NCI-H2227 treated with DMSO at 0.1 percent for 48 hours (cell line): ENCODE measurements at regions not wholly inside any gene's neighbourhood (a gene's known extent, or its start where the extent isn't known, plus 50 kb on each side); places are given as distances from the start of the nearest gene placed in this dataset.
"Not testable (repeated sequence)": the region's sequence is repeated elsewhere in the genome, so short reads cannot be mapped to it uniquely, and the experiment has no call there.

Source experiments
- DNase-seq: peaks from one replicate; lab custom pipeline; 2025; lab: John Stamatoyannopoulos, UW

DNA sequence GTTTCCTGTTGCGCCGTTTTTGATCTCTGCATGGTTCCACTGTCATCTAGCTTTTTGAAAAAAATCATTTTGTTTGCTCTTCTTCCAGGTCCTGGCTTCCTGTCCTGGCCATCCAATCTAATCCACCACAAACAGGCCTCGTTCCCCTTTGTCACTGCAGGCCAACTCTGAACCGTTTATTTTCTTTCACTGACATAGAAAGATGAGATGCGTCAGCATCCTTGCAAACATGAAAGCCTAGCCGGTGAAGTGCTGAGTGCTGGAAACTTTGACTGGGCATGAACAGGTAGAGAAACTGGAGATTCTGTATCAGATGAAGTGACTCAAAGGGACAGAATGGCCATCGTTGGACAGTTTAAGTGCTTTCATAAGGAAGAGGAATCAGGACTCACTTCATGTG, 1247.8 kb downstream of the TYW1 start:
- DNase-seq: no peak

DNA sequence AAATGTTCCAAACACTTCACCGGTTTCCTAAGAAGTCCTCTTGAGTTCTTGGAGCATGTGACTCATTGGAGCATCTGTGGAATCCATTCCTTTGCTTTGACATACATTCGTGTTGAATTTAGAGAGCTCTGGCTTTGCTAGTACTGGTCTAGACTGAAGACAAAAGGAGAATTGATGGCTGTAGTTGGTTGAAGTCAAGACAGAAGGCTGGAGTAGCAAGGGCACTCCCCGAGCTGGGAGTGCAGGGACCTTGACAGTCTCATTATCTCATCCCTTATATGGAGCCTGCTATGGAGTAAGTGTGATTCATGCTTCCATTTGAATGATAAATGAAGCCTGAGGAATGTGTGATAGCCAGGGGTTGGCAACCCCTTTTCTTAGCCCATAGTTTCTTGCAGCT, 1249.1 kb downstream of the TYW1 start:
- DNase-seq: no peak

DNA sequence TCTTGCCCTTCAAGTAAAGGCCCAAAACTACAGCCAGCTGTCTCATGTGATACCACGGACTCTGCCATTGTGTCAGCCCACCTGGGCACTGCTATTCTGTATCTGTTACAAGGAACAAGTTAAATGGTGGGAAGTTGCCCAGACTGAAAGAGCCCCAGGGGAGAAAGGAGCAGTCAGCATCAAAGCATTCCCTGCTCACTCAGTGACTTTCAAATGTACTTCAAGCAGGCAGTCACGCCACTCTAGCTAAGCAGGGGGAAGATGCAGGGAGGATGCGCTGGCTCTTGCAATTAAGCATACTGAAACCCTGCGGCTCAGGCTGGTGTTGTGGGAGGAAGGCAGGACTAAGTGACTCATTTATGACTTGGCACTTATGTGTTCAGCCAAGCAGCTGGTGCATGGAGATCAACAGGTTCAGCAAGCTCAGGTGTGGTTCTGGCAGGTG, 1249.6 kb downstream of the TYW1 start:
- DNase-seq: no peak

DNA sequence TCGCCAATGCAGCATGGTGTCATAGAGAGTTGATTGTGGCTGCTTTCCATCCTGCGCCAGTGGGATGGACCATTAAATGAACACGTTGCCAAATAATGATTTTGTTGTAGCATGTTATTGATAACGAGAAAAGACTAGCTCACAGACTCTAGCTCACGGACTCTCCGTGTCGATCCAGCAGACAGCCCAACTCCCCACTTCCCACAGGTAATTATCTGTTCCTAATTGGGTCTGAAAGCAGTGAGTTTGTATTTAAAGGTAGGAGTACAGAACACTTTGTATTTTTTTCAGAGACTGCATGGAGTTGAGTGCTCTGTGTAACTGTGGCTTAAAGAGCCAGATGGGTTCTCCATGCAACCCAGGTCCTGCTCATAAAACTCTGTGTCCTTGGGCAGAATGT, 1250.5 kb downstream of the TYW1 start:
- DNase-seq: no peak

DNA sequence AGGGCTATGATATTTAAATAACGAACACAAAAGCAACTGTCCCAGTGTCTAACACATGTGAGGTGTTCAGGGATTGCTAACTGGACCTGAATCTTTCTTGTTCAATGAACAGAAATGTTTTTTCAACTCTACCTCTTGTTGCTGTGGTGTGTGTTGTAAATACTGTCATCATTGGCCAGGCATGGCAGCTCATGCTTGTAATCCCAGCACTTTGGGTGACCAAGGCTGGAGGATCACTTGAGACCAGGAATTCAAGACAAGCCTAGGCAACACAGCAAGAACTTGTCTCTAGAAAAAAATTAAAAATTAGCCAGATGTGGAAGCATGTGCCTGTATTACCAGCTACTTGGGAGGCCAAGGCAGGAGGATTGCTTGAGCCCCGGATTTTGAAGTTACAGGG, 1250.9 kb downstream of the TYW1 start:
- DNase-seq: no peak

DNA sequence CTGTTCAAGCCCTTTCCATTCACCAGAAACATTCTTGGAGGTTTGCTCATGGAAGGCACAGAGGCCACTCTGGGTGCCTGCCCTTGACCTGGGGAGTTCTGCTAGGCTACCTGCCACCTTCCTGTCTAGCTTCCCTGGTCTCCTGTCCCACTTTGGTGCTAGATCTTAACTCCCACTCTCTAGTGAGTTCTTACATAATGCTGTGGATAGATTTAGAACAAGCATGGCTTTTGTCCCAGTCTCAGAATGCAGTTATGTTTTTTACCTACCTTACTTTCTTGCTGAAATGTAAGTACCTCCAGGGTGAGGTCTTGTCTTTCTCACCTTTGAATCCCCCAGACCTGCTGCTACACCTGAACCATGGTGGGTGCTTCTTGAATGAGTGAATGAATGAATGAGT, 1252.3 kb downstream of the TYW1 start:
- DNase-seq: no peak

DNA sequence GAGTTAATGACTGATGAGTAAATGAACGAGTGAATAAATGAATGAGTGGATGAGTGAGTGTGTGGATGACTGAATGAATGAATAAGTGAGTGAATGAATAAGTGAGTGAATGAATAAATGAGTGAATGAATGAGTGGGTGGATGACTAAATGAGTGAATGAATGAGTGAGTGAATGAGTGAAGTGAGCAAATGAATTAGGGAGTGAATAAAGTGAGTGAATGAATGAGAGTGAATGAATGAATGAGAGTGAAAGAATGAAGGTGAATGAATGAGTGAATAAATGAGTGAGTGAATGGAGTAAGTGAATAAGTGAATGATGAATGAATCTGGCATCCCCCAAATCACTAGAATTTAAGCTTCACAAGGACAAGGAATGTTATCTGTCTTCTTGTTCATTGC, 1253.0 kb downstream of the TYW1 start:
- DNase-seq: no peak

DNA sequence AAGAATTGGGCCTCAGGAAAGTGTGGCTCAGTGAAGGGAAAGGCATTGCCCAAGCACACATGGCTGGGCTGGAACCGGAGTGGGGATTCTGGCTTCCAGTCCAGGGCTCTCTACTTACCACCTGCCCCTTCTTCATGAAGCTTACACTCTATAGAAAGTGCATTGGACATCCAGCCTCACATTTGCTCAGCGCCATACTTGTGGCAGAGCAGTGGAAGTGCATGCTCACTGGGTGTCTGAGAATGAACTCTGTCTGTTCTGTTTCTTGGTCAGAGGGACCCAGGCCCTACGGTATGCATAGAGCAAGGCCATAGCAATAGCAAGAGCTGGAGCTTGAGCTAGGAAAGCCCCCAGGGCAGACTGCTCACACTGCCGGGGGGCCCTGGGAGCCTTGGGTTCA, 1253.5 kb downstream of the TYW1 start:
- DNase-seq: no peak

DNA sequence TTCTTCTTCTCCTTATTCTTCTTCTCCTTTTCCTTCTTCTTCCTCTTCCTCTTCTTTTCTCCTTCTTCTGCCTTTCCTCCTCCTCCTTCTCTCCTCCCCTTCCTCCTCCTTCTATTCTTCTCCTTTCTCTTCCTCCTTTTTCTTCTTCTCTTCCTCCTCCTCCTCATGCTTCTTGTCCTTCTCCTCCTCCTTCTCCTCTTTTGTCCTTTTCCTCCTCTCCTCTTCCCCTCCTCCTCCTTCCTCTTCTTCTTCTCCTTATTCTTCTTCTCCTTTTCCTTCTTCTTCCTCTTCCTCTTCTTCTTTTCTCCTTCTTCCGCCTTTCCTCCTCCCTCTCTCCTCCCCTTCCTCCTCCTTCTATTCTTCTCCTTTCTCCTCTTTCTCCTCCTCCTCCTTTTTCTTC, 1258.2 kb downstream of the TYW1 start:
- DNase-seq: not testable (repeated sequence)

DNA sequence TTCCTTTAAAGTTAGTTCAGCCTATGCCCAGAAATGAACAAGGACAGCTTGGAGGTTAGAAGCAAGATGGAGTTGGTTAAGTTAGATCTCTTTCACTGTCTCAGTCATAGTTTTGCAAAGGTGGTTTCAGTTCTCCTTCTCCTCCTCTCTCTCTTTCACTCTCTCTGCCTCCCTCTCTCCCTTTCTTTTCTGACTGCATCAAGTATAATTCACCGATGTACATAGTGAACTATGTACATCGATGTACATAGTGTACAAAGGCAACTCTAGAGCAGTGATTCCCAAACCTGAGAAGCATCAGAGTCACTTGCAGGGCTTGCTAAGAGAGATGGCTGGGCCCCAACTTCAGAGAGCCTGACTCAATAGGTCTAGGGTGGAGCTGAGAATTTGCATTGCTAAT, 1259.7 kb downstream of the TYW1 start:
- DNase-seq: no peak

DNA sequence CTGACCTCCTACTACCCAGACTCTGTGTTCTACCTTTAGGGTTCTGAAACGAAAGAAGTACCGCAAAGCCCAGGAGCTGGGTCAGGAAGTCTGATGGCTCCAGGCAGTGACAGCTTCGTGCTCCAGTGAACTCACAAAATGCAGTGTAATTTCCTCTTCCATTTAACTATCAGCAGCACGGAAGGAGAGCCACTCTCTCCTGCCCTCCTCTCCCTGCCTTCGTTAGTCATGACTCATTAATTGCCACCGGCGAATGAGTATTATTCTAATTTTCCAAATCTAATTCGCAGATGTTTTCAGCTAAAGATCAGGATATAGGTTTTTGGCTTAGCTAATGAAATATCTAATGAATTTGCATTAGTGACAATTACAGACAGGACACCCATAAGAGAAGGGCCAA, 1262.0 kb downstream of the TYW1 start:
- DNase-seq: no peak

DNA sequence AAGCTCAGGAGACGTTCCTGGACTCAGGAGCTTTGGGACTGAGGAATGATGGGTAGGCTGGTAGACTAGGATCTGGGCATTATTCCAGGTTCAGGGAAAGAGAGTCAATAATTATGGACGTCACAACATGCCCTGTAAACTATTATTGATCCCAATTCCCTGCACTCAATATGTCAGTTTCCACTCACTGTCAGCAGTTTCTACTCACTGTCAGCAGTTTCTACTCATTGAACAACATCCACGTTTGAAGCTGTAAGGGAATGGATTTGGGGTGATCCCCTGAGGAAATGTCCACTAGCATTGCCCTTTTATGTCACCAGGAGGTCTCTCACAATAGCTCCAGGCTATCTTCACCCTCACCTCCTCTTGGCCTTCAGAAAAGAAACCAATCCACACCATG, 1268.6 kb downstream of the TYW1 start:
- no peak for DNase-seq

DNA sequence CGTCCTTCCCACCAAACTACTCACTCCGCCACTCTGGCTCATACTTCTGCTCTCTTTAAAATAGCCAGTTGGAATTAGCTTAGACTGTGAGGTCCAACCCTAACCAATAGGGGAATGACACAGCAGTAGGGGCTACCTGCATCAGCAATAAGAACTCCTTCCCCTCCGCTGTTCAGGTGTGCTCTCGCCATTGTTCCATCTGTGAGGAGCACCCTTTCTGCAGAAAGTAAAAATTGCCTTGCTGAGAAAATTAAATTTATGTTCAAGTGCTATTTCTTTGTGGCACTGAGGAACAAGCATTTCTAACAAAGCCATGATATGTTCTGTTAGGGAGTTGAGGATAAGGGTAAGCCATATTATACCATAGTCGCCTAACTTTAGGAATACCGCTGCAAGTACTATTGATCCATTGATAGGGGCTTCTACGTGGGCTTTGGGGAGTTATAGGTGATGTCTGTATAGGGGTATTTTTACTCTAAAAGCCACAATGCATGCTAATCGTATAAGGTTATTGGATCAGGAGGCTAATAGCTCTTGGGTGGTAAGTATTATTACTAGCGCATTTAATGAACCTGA, 1269.5 kb downstream of the TYW1 start:
- DNase-seq: no peak

DNA sequence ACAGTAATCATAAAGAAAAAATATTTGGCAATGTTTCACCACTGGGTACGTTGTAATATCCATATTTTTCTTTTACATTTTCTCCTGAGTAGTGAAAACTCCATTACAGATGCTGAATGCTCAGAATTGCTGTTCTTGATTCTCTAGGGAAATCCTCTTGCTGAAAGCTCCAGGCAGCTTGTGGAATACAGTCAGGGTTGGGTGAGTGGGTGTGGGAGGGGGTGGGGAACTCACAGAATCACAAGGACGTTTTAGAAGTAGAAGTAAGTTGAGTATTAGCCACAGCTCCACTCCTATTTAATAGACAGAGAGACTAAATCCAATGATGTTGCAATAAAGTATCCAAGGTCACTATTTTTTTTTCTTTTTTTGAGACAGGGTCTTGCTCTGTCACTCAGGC, 1270.9 kb downstream of the TYW1 start:
- DNase-seq: no peak

DNA sequence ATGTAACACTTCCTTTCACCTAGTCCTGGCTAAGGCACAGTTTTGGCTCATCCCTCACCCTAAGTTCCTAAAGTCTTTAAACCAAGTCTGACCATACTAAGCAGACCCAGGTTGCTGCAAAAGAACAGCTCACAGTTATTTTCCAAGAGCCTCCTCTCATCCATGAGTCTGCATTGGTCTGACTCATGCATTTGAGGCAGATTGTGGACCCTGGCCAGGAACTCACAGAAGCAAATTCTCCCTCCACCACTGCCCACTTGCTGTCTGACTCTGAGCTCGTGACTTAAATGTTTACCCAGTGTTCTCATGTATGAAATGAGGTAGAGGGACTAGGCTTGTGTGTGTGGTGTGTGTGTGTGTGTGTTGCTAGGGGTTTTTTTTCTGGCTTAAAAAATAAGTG, 1272.8 kb downstream of the TYW1 start:
- DNase-seq: no peak

DNA sequence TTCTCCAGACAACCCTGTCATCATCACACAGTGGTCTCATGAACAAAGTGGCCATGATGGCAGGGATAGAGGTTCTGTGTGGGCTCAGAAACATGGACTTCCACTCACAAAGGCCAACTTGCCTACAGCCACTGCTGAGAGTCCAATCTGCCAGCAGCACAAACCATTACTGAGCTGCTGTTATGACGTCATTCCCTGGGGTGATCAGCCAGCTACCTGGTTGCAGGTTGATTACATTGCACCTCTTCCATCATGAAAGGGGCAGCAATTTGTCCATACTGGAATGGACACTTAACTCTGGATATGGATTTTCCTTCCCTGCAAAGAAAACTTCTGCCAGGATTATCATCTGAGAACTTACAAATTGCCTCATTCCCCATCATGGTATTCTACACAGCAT, 1275.9 kb downstream of the TYW1 start:
- no peak for DNase-seq

DNA sequence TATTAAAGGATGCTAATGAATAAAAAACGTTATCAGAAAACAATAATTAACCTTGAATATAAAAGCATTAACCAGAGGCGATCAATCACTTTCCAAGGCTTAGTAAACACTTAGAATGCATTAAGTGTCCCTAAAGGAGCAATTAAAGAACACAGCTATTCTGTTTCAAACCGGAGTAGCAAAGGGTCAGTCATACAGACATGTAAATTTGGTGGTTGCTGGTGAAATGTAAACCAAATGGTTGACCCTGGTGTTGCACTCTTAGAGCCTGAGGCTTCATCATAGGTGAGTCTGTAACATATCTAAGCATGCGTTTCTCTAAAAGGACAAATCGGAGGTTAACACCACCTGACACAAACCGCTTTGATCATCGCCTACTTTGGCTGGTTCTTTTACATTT, 1280.1 kb downstream of the TYW1 start:
- DNase-seq: no peak

DNA sequence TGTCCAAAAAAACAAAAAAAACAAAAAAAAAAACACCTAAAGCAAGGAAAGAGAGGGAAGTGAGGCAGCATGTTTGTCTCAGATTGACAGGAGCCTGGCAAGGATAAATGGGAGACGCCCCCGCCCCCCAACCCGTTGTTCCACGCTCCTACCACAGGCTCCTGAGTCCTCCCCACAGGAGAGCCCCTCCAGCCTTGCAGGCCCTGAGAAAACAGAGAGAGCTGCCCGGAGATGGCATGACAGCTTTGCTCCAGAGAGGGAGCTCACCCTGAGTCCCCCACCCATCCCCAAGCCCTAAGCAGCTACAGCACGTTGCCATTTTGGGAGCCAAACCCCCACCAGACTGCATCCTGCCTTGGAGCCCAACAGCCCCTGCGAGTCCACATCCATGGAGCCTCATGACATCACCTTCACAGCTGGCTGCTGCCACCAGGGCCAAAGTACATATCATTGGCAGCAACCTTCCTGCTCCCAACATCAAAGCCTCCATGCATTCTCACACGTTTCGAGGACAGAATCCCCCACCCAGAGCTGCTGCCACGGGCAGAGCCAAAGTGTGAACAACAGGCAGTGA, 1283.3 kb downstream of the TYW1 start:
- no peak for DNase-seq

DNA sequence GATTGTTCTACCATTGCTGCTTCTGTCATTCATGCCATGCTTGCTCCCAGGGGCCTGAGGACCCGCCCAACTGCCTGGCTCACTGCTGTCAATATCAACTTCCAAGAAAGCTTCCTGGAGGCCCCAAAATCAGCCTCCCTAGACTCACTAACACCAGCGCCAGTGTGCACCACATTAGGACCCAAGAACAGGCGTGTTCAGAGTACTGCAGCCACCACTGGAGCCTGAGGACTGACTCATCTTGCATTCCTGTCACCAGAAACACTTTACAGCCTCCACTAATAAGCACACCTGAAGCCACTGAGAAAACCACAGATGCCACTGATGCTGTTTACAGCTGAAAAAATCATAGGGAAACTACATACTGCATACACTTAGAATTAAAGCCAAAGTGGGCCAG, 1284.3 kb downstream of the TYW1 start:
- no peak for DNase-seq

DNA sequence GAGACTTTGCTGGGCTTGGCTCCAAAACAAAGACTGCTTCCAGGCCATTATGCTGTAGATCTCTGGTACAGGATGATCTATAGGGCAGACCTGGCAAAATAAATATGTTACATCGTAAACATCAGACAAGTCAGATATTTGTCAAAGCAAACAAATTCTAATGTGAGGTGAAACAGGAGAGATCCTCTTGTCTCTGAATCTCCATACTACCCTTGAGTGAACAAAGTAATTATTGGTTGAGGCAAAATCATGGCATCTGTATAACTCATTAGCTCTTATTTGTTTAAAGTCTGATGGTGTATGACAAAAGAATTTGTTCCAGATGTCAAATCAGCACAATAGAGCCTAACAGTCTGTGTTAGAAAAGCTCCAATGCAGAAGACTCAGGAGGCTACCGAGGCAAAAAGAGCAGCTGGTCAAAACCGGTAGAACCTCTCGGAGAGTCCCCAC, 1291.5 kb downstream of the TYW1 start:
- no peak for DNase-seq

DNA sequence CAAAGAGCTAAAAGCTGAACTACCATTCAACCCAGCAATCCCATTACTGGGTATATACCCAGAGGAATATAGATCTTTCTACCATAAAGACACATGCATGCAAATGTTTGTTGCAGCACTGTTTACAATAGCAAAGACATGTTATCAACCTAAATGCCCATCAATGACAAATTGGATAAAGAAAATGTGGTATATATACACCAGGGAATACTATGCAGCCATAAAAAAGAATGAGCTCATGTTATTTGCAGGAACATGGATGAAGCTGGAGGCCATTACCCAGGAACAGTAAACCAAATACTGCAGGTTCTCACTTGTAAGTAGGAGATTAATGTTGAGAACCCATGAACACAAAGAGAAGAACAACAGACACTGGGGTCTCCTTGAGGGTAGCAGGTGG, 1295.1 kb downstream of the TYW1 start:
- no peak for DNase-seq

DNA sequence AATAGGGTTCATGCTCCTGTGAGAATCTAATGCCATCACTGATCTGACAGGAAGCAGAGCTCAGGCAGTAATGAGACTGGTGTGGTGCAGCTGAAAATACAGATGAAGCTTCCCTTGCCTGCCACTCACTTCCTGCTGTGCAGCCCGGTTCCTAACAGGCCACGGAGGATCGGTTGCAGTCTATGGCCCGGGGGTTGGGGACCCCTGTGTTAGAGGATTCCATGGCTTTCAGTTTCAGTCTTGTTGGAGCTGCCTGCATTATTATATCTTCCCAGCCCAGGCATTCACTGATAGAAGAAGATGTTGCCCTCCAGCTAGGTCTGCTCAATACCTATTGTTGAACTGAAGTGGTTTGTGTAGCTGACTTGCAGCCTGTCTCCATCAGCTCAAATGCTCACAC, 1298.8 kb downstream of the TYW1 start:
- DNase-seq: no peak

DNA sequence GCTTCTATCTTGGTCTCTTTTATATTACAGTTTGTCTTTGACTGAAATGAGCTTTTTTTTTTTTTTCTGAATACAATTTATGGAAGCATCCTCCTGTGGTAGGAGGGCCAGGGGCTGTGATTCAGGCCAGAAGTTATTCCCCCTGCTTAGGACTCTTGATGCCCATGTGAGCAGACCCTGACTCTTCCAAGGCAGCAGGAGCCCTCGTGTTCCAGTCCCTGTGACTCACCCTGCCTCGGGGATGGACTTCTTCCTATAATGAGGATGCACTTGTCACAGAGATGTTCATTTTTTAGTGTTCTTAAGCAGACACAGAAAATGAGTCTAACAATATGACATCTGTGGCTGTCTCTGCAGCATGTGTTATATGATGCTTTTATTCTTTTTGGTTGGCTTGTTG, 1293.7 kb upstream of the AUTS2 start:
- no peak for DNase-seq

DNA sequence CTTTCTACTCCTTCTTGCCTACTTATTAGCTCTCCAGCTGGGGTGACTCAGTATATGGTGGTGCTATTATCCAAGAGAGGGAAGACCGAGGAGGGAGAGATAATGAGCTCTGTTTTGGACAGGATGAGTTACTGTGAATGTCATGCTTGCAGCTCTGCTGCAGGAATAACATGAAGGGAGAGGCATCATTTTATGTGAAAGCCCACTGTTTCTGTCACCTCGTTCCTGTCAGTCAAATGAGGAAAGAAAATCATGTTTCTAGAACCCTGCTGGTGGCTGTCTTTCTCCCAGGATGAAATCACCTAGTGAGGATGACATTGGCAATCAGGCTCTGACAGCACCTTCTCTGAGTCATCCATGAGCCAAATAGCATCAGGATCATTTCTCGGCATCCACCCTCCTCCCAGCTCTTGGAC, 1291.6 kb upstream of the AUTS2 start:
- DNase-seq: no peak
